ENCODE measurements at regions not wholly inside any gene's neighbourhood (a gene's known extent, or its start where the extent isn't known, plus 50 kb on each side); places are given as distances from the start of the nearest gene placed in this dataset.

GRCh38 chr9:78595200-78595945 lies 298.4 kb downstream of the PSAT1 start:
- DNase-seq (ENCODE audit: insufficient read length, low spot score), result no peak
- no peak for FAIRE-seq

- FAIRE-seq (no peak), DNase-seq (ENCODE audit: insufficient read length, low spot score) (no peak)
Measured at GRCh38 chr9:78596346-78596745, 299.4 kb downstream of the PSAT1 start.

GRCh38 chr9:78598120-78598519 lies 301.2 kb downstream of the PSAT1 start:
- no peak for DNase-seq (ENCODE audit: insufficient read length, low spot score)
- FAIRE-seq, result no peak

- DNase-seq (ENCODE audit: insufficient read length, low spot score) (no peak), FAIRE-seq (no peak)
Measured at GRCh38 chr9:78599926-78600325, 303.0 kb downstream of the PSAT1 start.

GRCh38 chr9:78601957-78602565 lies 305.1 kb downstream of the PSAT1 start:
- FAIRE-seq, result no peak
- no peak for DNase-seq (ENCODE audit: insufficient read length, low spot score)

- FAIRE-seq (no peak), DNase-seq (ENCODE audit: insufficient read length, low spot score) (no peak)
Measured at GRCh38 chr9:78605041-78606000, 308.4 kb downstream of the PSAT1 start.

- no peak for DNase-seq (ENCODE audit: insufficient read length, low spot score)
- no peak for FAIRE-seq
Measured at GRCh38 chr9:78606001-78606379, 309.1 kb downstream of the PSAT1 start.

GRCh38 chr9:78607853-78608252 lies 310.9 kb downstream of the PSAT1 start:
- DNase-seq (ENCODE audit: insufficient read length, low spot score), result no peak
- no peak for FAIRE-seq

- FAIRE-seq (no peak), DNase-seq (ENCODE audit: insufficient read length, low spot score) (no peak)
Measured at GRCh38 chr9:78609450-78609849, 312.5 kb downstream of the PSAT1 start.

GRCh38 chr9:78612091-78612490 lies 315.2 kb downstream of the PSAT1 start:
- FAIRE-seq, result no peak
- DNase-seq (ENCODE audit: insufficient read length, low spot score), result no peak

- no peak for FAIRE-seq
- DNase-seq (ENCODE audit: insufficient read length, low spot score), result no peak
Measured at GRCh38 chr9:78613006-78613405, 316.1 kb downstream of the PSAT1 start.

- FAIRE-seq (no peak), DNase-seq (ENCODE audit: insufficient read length, low spot score) (no peak)
Measured at GRCh38 chr9:78614892-78615291, 318.0 kb downstream of the PSAT1 start.

- FAIRE-seq (no peak), DNase-seq (ENCODE audit: insufficient read length, low spot score) (no peak)
Measured at GRCh38 chr9:78615372-78615771, 318.4 kb downstream of the PSAT1 start.

GRCh38 chr9:78618735-78619134 lies 321.8 kb downstream of the PSAT1 start:
- no peak for FAIRE-seq

GRCh38 chr9:78620303-78620702 lies 323.4 kb downstream of the PSAT1 start:
- DNase-seq (ENCODE audit: insufficient read length, low spot score), result no peak
- FAIRE-seq, result no peak

More at GRCh38 chr9:78618735-78619134, 321.8 kb downstream of the PSAT1 start:
- DNase-seq (ENCODE audit: insufficient read length, low spot score), result no peak

GRCh38 chr9:78620764-78621163 lies 323.8 kb downstream of the PSAT1 start:
- DNase-seq (ENCODE audit: insufficient read length, low spot score) (no peak), FAIRE-seq (no peak)

- FAIRE-seq (no peak), DNase-seq (ENCODE audit: insufficient read length, low spot score) (no peak)
Measured at GRCh38 chr9:78622126-78622525, 325.2 kb downstream of the PSAT1 start.

GRCh38 chr9:78626971-78627370 lies 330.0 kb downstream of the PSAT1 start:
- FAIRE-seq, result no peak
- DNase-seq (ENCODE audit: insufficient read length, low spot score), result no peak

- FAIRE-seq (no peak), DNase-seq (ENCODE audit: insufficient read length, low spot score) (no peak)
Measured at GRCh38 chr9:78630966-78631365, 334.0 kb downstream of the PSAT1 start.

- DNase-seq (ENCODE audit: insufficient read length, low spot score), result no peak
- no peak for FAIRE-seq
Measured at GRCh38 chr9:78640728-78641127, 343.8 kb downstream of the PSAT1 start.

GRCh38 chr9:78644359-78644758 lies 347.4 kb downstream of the PSAT1 start:
- FAIRE-seq (no peak), DNase-seq (ENCODE audit: insufficient read length, low spot score) (no peak)

All from HTR-8/SVneo (cell line).